A549 (cell line): ENCODE measurements at regions not wholly inside any gene's neighbourhood (a gene's known extent, or its start where the extent isn't known, plus 50 kb on each side); places are given as distances from the start of the nearest gene placed in this dataset.

Experiments used
- CHD2 ChIP-seq: fragments of 150-350 bp; IDR thresholded peaks from 2 replicates; pipeline ENCODE4 v1.6.1; 2014; ENCODE audit warnings: low read length; ENCODE audit not compliant: partially characterized antibody
- HES2 ChIP-seq: fragments of >200 bp; sonication (Bioruptor Twin); formaldehyde crosslinking; IDR thresholded peaks from 2 replicates; pipeline ENCODE4 v1.6.1; 2016
- NFE2L2 ChIP-seq: fragments of 150-350 bp; conservative IDR thresholded peaks from 2 replicates; pipeline ENCODE4 v1.6.1; 2014; ENCODE audit warnings: low read length
- TF ChIP-seq, protein P1 (sequence below): fragments of >200 bp; sonication (Bioruptor Twin); formaldehyde crosslinking; IDR thresholded peaks from 3 replicates; pipeline ENCODE4 v1.5.1; 2016

DNA sequence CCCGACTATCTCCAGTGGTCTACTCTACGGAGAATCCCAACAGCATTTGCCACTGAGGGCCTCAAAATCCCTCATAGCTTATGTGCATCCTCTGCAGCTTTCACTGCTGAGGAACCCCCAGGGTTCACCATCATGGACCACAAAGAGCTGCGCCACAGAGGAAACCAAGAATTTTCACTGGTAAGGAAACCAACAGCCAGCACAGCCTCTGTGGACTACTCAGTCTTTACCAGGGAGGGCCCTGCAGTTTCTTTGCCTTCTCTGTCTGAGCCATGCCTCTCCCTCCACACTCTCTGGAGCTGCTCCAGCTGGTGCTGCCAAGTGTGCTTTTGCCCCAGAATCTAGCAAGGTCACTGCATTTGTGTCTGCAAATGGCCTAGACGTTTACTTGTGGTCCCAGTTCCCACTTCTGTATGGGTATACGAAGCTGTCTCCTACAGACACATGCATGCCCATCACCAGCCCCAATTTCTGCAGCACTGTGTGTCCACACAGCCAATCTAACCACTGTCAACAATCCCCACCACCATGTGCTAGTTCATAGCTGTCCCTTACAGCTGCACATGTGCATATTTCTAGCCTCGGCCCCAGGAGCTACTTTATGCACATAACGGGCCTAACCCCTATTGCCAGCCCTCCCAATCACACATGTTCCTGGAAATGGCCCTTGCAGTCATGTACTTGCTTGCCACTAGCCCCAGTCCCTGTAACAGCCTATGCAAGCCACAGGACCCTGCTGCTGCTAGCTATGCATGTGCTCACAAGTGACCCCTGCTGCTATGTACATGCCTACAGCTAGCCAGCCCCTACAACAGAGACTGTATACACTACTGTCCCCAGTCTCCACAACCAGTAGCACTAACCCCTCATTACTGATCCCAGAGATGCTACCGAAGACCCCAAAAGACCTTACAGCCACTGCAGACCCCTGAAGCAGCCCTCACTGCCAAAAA is 1437.4 kb downstream of the CDH11 start:
- TF ChIP-seq HES2 (no peak), NFE2L2 (no peak), CHD2 (no peak)
- TF ChIP-seq, protein P1, sequence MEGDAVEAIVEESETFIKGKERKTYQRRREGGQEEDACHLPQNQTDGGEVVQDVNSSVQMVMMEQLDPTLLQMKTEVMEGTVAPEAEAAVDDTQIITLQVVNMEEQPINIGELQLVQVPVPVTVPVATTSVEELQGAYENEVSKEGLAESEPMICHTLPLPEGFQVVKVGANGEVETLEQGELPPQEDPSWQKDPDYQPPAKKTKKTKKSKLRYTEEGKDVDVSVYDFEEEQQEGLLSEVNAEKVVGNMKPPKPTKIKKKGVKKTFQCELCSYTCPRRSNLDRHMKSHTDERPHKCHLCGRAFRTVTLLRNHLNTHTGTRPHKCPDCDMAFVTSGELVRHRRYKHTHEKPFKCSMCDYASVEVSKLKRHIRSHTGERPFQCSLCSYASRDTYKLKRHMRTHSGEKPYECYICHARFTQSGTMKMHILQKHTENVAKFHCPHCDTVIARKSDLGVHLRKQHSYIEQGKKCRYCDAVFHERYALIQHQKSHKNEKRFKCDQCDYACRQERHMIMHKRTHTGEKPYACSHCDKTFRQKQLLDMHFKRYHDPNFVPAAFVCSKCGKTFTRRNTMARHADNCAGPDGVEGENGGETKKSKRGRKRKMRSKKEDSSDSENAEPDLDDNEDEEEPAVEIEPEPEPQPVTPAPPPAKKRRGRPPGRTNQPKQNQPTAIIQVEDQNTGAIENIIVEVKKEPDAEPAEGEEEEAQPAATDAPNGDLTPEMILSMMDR: no peak
